Peyer's patch (tissue), 4 donors: ENCODE measurements at regions not wholly inside any gene's neighbourhood (a gene's known extent, or its start where the extent isn't known, plus 50 kb on each side); places are given as distances from the start of the nearest gene placed in this dataset.

ENCODE experiments used
- DNase-seq, 3 donors: peaks; one replicate each; pipeline ENCODE4 v3.0.0-alpha.2; 2017 to 2019
- H3K27ac ChIP-seq, 4 donors: fragments of 200-600 bp; sonication (generic); one replicate each; pipeline ENCODE4 v1.5.1; 2016 to 2019
- H3K27me3 ChIP-seq, 2 donors: fragments of 200-600 bp; sonication (generic); one replicate each; pipeline ENCODE4 v1.5.1; 2019
- H3K36me3 ChIP-seq, 3 donors: fragments of 200-600 bp; sonication (generic); one replicate each; pipeline ENCODE4 v1.5.1; 2016 to 2019
- H3K4me1 ChIP-seq, 4 donors: fragments of 200-600 bp; sonication (generic); one replicate each; pipeline ENCODE4 v1.5.1; 2016 to 2019
- H3K4me3 ChIP-seq, 4 donors: fragments of 200-600 bp; sonication (generic); 1 replicate in 3 of 4; 2 replicates in 1 of 4; pipeline ENCODE4 v1.5.1; 2016 to 2019; ENCODE audit warnings: mild to moderate bottlenecking in 1 of 4
- H3K9me3 ChIP-seq, 4 donors: fragments of 200-600 bp; sonication (generic); one replicate each; pipeline ENCODE4 v1.5.1; 2016 to 2019; ENCODE audit warnings: mild to moderate bottlenecking in 1 of 4
- CTCF ChIP-seq, 6 experiments: fragments of 450-650 bp in 4 of 6; fragments of 200-600 bp in 2 of 6; sonication (generic) in 1 of 6; IDR thresholded peaks; one replicate each; pipeline ENCODE4 v1.5.1; 2017 to 2019; ENCODE audit warnings: antibody characterized with exemption in 6 of 6, mild to moderate bottlenecking in 3 of 6, moderate library complexity in 1 of 6
- POLR2A ChIP-seq, 2 donors: fragments of 450-650 bp; IDR thresholded peaks; one replicate each; pipeline ENCODE4 v1.5.1; 2017; ENCODE audit warnings: antibody characterized with exemption in 2 of 2, mild to moderate bottlenecking in 2 of 2, moderate library complexity in 2 of 2

DNA sequence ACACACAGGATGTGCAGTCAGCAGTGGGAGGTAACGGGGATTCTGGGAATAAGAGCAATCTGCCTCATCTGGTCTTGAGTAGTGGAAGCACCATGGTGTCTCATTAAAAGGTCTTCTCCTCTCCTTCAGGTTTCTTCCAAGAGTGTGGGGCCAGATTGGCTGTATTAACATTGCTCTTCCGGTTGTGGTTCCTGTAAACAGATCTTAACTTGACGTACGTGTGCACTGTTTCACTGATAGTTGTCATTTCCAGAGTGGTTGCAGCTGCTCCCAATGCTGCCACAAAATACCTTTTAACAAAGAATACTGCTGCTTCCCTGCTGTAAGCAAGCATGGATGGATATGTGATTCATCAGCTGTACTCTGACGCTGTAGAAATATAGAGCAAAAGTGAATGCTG, 1443.4 kb upstream of the TENM3 start:
- TF ChIP-seq CTCF (IDR thresholded peaks at IDR 0.05) = no peak
- TF ChIP-seq POLR2A (IDR thresholded peaks at IDR 0.05) = no peak
- H3K27ac ChIP-seq = no peak overlapping the region

GRCh38 chr4:180805101-180805500, 1438.1 kb upstream of the TENM3 start:
- H3K4me3 ChIP-seq = no peak overlapping the region
- H3K27me3 ChIP-seq = no peaks in the 10 kb centered on the region
- H3K27ac ChIP-seq = no peak overlapping the region
- no peaks in the 10 kb centered on the region for H3K9me3 ChIP-seq
- no peak for DNase-seq
- H3K36me3 ChIP-seq = no peaks in the 10 kb centered on the region
- TF ChIP-seq CTCF (IDR thresholded peaks at IDR 0.05) (no peak), POLR2A (IDR thresholded peaks at IDR 0.05) (no peak)
- no peaks in the 10 kb centered on the region for H3K4me1 ChIP-seq

More for the DNA sequence above, 1443.4 kb upstream of the TENM3 start:
- H3K27me3 ChIP-seq = no peaks in the 10 kb centered on the region
- H3K36me3 ChIP-seq = no peaks in the 10 kb centered on the region
- no peak overlapping the region for H3K4me3 ChIP-seq
- no peak for DNase-seq
- H3K9me3 ChIP-seq = no peaks in the 10 kb centered on the region
- no peaks in the 10 kb centered on the region for H3K4me1 ChIP-seq

GRCh38 chr4:180808862-180809261, 1434.3 kb upstream of the TENM3 start:
- Histone ChIP-seq H3K27me3 (no peaks in the 10 kb centered on the region), H3K36me3 (no peaks in the 10 kb centered on the region), H3K9me3 (no peaks in the 10 kb centered on the region), H3K27ac (no peak overlapping the region), H3K4me3 (no peak overlapping the region), H3K4me1 (no peaks in the 10 kb centered on the region)
- DNase-seq = no peak
- TF ChIP-seq POLR2A (IDR thresholded peaks at IDR 0.05) (no peak), CTCF (IDR thresholded peaks at IDR 0.05) (no peak)

DNA sequence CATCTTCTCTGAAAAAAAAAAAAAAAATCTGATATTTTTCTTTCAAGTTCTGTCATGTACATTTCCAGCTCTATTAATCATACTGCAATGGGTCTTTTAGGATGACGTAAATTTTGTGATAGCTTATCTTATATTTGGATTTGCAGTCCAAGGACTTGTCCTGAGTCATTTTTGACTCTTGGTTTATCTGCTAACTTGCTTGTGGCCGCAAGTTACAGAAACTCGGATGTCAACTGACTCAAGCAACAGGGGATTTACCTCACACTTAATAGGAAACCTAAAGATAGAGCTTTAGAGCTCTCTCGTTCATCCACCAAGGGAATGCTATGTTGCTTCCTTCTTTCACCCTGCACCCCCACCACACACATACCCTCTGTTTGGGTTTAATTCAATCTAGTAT, 1433.8 kb upstream of the TENM3 start:
- Histone ChIP-seq H3K36me3 (no peaks in the 10 kb centered on the region), H3K4me3 (no peak overlapping the region), H3K9me3 (no peaks in the 10 kb centered on the region), H3K27ac (no peak overlapping the region), H3K27me3 (no peaks in the 10 kb centered on the region), H3K4me1 (no peaks in the 10 kb centered on the region)
- no peak for DNase-seq
- TF ChIP-seq CTCF (IDR thresholded peaks at IDR 0.05) (no peak), POLR2A (IDR thresholded peaks at IDR 0.05) (no peak)

GRCh38 chr4:180810581-180810980, 1432.6 kb upstream of the TENM3 start:
- no peak for DNase-seq
- Histone ChIP-seq H3K4me3 (no peak overlapping the region), H3K36me3 (no peaks in the 10 kb centered on the region), H3K9me3 (no peaks in the 10 kb centered on the region), H3K27ac (no peak overlapping the region), H3K4me1 (no peaks in the 10 kb centered on the region), H3K27me3 (no peaks in the 10 kb centered on the region)
- TF ChIP-seq POLR2A (IDR thresholded peaks at IDR 0.05) = no peak
- no peak for TF ChIP-seq CTCF (IDR thresholded peaks at IDR 0.05)

- TF ChIP-seq CTCF (IDR thresholded peaks at IDR 0.05) = no peak
- TF ChIP-seq POLR2A (IDR thresholded peaks at IDR 0.05) = no peak
- Histone ChIP-seq H3K27me3 (no peaks in the 10 kb centered on the region), H3K4me3 (no peak overlapping the region), H3K27ac (no peak overlapping the region), H3K36me3 (no peaks in the 10 kb centered on the region), H3K4me1 (no peaks in the 10 kb centered on the region), H3K9me3 (no peaks in the 10 kb centered on the region)
- DNase-seq = no peak
Measured at GRCh38 chr4:180811556-180811955, 1431.6 kb upstream of the TENM3 start.
